Retina (tissue), 1 donor: ENCODE measurements at regions not wholly inside any gene's neighbourhood (a gene's known extent, or its start where the extent isn't known, plus 50 kb on each side); places are given as distances from the start of the nearest gene placed in this dataset.

Experiments
- DNase-seq: peaks from one replicate; pipeline ENCODE4 v3.0.0-alpha.2; 2016

GRCh38 chr2:120684289-120685065 is 51.2 kb upstream of the GLI2 start:
- no peak for DNase-seq

- no peak for DNase-seq
Observed at GRCh38 chr2:120685066-120685973, 50.3 kb upstream of the GLI2 start.
